OCI-LY1 (cell line): ENCODE measurements at regions not wholly inside any gene's neighbourhood (a gene's known extent, or its start where the extent isn't known, plus 50 kb on each side); places are given as distances from the start of the nearest gene placed in this dataset.
"Not testable (repeated sequence)": the region's sequence is repeated elsewhere in the genome, so short reads cannot be mapped to it uniquely, and the experiment has no call there.

ENCODE experiments used
- H2AFZ ChIP-seq: fragments of 200-600 bp; sonication (generic), shearing (Covaris generic); 2 replicates; pipeline ENCODE4 v1.6.0; 2014; ENCODE audit warnings: antibody characterized with exemption, mild to moderate bottlenecking, low read length
- H3F3A ChIP-seq: fragments of 200-600 bp; sonication (generic), shearing (Covaris generic); 2 replicates; pipeline ENCODE4 v1.6.0; 2014; ENCODE audit warnings: mild to moderate bottlenecking, antibody characterized with exemption, low read length, moderate library complexity; ENCODE audit not compliant: insufficient read depth
- H3K27ac ChIP-seq: fragments of 200-600 bp; sonication (generic); 2 replicates; pipeline ENCODE4 v1.5.1; 2014; ENCODE audit warnings: low read length, mixed run types, mild to moderate bottlenecking, low read depth; ENCODE audit not compliant: poor library complexity, severe bottlenecking
- H3K27me3 ChIP-seq: fragments of 200-600 bp; sonication (generic); 2 replicates; pipeline ENCODE4 v1.6.0; 2014; ENCODE audit warnings: antibody characterized with exemption, mild to moderate bottlenecking, low read length, moderate library complexity; ENCODE audit not compliant: insufficient read depth
- H3K36me3 ChIP-seq: fragments of 200-600 bp; sonication (generic); 2 replicates; pipeline ENCODE4 v1.6.1; 2014; ENCODE audit warnings: mild to moderate bottlenecking, antibody characterized with exemption, low read length, moderate library complexity, mixed read lengths; ENCODE audit not compliant: insufficient read depth
- H3K4me1 ChIP-seq: fragments of 200-600 bp; sonication (generic); 2 replicates; pipeline ENCODE4 v1.5.1; 2014; ENCODE audit warnings: mild to moderate bottlenecking, low read length, moderate library complexity; ENCODE audit not compliant: insufficient read depth, severe bottlenecking
- H3K4me2 ChIP-seq: fragments of 200-600 bp; sonication (generic), shearing (Covaris generic); 2 replicates; pipeline ENCODE4 v1.6.1; 2014; ENCODE audit warnings: low read length
- H3K4me3 ChIP-seq: fragments of 200-600 bp; sonication (generic); 2 replicates; pipeline ENCODE4 v1.5.1; 2014; ENCODE audit warnings: low read length, low read depth, mild to moderate bottlenecking, mixed read lengths; ENCODE audit not compliant: poor library complexity, severe bottlenecking
- H3K79me2 ChIP-seq: fragments of 200-600 bp; shearing (Covaris generic); 2 replicates; pipeline ENCODE4 v1.6.1; 2016; ENCODE audit warnings: mixed run types, low read length, mixed read lengths; ENCODE audit not compliant: insufficient read depth
- H3K9ac ChIP-seq: fragments of 200-600 bp; sonication (generic), shearing (Covaris generic); 2 replicates; pipeline ENCODE4 v1.6.1; 2014; ENCODE audit warnings: mild to moderate bottlenecking, low read length, mixed read lengths
- H3K9me2 ChIP-seq: fragments of 200-600 bp; sonication (generic), shearing (Covaris generic); 2 replicates; pipeline ENCODE4 v1.6.1; 2014; ENCODE audit warnings: low read depth, mild to moderate bottlenecking, low read length, mixed read lengths
- H3K9me3 ChIP-seq: fragments of 200-600 bp; shearing (Covaris generic); 2 replicates; pipeline ENCODE4 v1.6.1; 2014; ENCODE audit warnings: low read length, mixed read lengths
- H4K20me1 ChIP-seq: fragments of 200-600 bp; sonication (generic), shearing (Covaris generic); 2 replicates; pipeline ENCODE4 v1.6.0; 2016; ENCODE audit warnings: mild to moderate bottlenecking, low read length; ENCODE audit not compliant: insufficient read depth
- EZH2 ChIP-seq: fragments of 200-600 bp; sonication (generic), shearing (Covaris generic); IDR thresholded peaks from 2 replicates; pipeline ENCODE4 v1.8.0; 2017; ENCODE audit warnings: borderline replicate concordance, mixed run types, mild to moderate bottlenecking, antibody characterized with exemption, low read length, moderate library complexity, mixed read lengths
- TF ChIP-seq, protein P1 (sequence below): fragments of 200-600 bp; sonication (generic), shearing (Covaris generic); IDR thresholded peaks from 2 replicates; pipeline ENCODE4 v1.5.1; 2017; ENCODE audit warnings: mild to moderate bottlenecking, antibody characterized with exemption, low read length, moderate library complexity, mixed read lengths

- Histone ChIP-seq H3K4me3 (no peak overlapping the region), H3F3A (no peaks in the 10 kb centered on the region), H3K79me2 (no peaks in the 10 kb centered on the region), H3K4me1 (no peaks in the 10 kb centered on the region), H3K9me2 (no peaks in the 10 kb centered on the region), H3K36me3 (no peaks in the 10 kb centered on the region), H3K27ac (no peak overlapping the region), H3K9me3 (no peaks in the 10 kb centered on the region), H3K9ac (no peak overlapping the region), H3K4me2 (no peak overlapping the region), H3K27me3 (no peaks in the 10 kb centered on the region), H2AFZ (no peak overlapping the region), H4K20me1 (no peaks in the 10 kb centered on the region)
- no peak for TF ChIP-seq EZH2
- TF ChIP-seq, protein P1, sequence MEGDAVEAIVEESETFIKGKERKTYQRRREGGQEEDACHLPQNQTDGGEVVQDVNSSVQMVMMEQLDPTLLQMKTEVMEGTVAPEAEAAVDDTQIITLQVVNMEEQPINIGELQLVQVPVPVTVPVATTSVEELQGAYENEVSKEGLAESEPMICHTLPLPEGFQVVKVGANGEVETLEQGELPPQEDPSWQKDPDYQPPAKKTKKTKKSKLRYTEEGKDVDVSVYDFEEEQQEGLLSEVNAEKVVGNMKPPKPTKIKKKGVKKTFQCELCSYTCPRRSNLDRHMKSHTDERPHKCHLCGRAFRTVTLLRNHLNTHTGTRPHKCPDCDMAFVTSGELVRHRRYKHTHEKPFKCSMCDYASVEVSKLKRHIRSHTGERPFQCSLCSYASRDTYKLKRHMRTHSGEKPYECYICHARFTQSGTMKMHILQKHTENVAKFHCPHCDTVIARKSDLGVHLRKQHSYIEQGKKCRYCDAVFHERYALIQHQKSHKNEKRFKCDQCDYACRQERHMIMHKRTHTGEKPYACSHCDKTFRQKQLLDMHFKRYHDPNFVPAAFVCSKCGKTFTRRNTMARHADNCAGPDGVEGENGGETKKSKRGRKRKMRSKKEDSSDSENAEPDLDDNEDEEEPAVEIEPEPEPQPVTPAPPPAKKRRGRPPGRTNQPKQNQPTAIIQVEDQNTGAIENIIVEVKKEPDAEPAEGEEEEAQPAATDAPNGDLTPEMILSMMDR, result no peak
Observed at GRCh38 chr2:56589194-56589593, 405.4 kb downstream of the CCDC85A start.

DNA sequence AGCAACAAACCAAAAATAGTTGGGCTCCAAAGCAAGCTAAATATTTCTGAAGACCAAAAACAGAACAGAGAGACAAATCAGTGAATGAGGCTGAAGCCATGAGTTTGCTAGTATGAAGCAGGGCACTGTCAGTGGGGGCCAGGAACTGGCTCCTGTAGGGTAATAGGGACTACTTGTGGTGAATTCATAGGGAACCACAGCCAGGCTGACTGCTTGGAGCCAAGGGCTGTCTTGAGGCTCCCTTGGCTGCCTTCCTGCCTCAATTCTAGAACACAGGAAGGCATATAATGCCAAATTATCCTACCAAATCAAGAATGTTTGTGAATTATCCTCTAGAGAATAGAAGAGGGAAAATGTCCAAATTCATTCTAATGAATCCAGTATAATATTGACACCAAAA lies 406.0 kb downstream of the CCDC85A start:
- Histone ChIP-seq H3K4me2 (no peak overlapping the region), H3K36me3 (no peaks in the 10 kb centered on the region), H3K9me2 (no peaks in the 10 kb centered on the region), H3K27ac (no peak overlapping the region), H3K4me3 (no peak overlapping the region), H4K20me1 (no peaks in the 10 kb centered on the region), H3K4me1 (no peaks in the 10 kb centered on the region), H3F3A (no peaks in the 10 kb centered on the region), H2AFZ (no peak overlapping the region), H3K9ac (no peak overlapping the region), H3K27me3 (no peaks in the 10 kb centered on the region), H3K9me3 (no peaks in the 10 kb centered on the region), H3K79me2 (no peaks in the 10 kb centered on the region)
- TF ChIP-seq, protein P1, result no peak
- TF ChIP-seq EZH2, result no peak

DNA sequence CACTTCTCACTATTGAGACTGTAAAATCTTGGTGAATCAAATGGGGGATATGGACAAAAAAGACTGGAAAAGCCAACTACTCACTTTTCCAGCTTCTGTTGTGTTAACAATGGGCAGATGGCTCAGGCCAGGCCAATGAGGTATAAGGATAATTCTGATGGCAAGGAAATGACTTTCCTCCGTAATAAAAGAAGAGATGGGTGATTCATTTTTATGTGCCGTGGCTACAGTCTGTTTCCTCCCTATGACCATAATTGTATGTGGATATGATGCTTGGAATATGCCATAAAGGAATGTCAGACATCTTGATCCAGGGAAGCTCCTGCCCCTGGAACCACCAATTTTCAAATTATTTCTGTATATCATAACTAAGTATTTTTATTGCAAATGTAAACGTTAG lies 406.8 kb downstream of the CCDC85A start:
- Histone ChIP-seq H3K36me3 (no peaks in the 10 kb centered on the region), H3K4me3 (no peak overlapping the region), H3K4me1 (no peaks in the 10 kb centered on the region), H3K27me3 (no peaks in the 10 kb centered on the region), H3K27ac (no peak overlapping the region), H3F3A (no peaks in the 10 kb centered on the region), H4K20me1 (no peaks in the 10 kb centered on the region), H3K9me2 (no peaks in the 10 kb centered on the region), H3K9me3 (no peaks in the 10 kb centered on the region), H3K4me2 (no peak overlapping the region), H2AFZ (no peak overlapping the region), H3K9ac (no peak overlapping the region), H3K79me2 (no peaks in the 10 kb centered on the region)
- TF ChIP-seq EZH2, result no peak
- TF ChIP-seq, protein P1, result no peak

DNA sequence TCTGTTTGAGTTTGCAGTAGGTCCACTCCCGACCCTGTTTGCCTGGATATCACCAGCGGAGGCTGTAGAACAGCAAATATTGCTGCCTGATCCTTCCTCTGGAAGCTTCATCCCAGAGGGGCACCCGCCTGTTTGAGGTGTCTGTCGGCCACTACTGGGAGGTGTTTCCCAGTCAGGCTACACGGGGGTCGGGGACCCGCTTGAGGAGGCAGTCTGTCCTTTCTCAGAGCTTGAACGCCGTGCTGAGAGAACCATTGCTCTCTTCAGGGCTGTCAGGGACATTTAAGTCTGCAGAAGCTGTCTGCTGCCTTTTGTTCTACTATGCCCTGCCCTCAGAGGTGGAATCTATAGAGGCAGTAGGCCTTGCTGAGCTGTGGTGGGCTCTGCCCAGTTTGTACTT lies 422.3 kb downstream of the CCDC85A start:
- not testable (repeated sequence) for H3K9me2 ChIP-seq, H3K4me1 ChIP-seq, H3K9me3 ChIP-seq, H2AFZ ChIP-seq, H3K27me3 ChIP-seq, H3K9ac ChIP-seq, H3K4me3 ChIP-seq, H3K36me3 ChIP-seq, H3K4me2 ChIP-seq, H3K27ac ChIP-seq, H3F3A ChIP-seq, H3K79me2 ChIP-seq, H4K20me1 ChIP-seq
